ENCODE measurements at regions not wholly inside any gene's neighbourhood (a gene's known extent, or its start where the extent isn't known, plus 50 kb on each side); places are given as distances from the start of the nearest gene placed in this dataset.

- Histone ChIP-seq H3K4me1 (no peaks in the 10 kb centered on the region), H3K27me3 (replicated peaks; ENCODE audit: control insufficient read depth, insufficient read depth, low read length) (no peaks in the 10 kb centered on the region), H3K9me3 (no peaks in the 10 kb centered on the region), H3K36me3 (ENCODE audit: control insufficient read depth, insufficient read depth, low read length) (no peaks in the 10 kb centered on the region), H3K4me3 (ENCODE audit: low read depth, low read length) (no peak overlapping the region)
- Mint-ChIP-seq H3K27ac (ENCODE audit: unreplicated experiment) (no peak overlapping the region), H3K4me3 (ENCODE audit: unreplicated experiment) (no peak overlapping the region), H3K27me3 (ENCODE audit: insufficient read depth, unreplicated experiment) (peaks cover 3% of the 10 kb centered on the region), H3K4me1 (ENCODE audit: low read depth, unreplicated experiment) (no peaks in the 10 kb centered on the region), H3K36me3 (ENCODE audit: insufficient read depth, unreplicated experiment) (no peaks in the 10 kb centered on the region), H3K9me3 (ENCODE audit: unreplicated experiment) (no peaks in the 10 kb centered on the region)
- no peak for TF ChIP-seq CTCF (IDR thresholded peaks at IDR 0.05; ENCODE audit: insufficient read depth in 1 of 2, low read depth in 1 of 2, low read length in 1 of 2, severe bottlenecking in 1 of 2, unreplicated experiment in 1 of 2)
- ChIA-PET POLR2A (no interaction called here), CTCF (no interaction called here)
- BruUV-seq (replicated peaks) = no TSS peak
- intact Hi-C loops (cut with micrococcal nuclease; ENCODE audit: unreplicated experiment) = no loop called here
- DNase-seq = no peak
Observed at GRCh38 chr15:31803388-31803884, 226.9 kb upstream of the CHRNA7 start.

- no peak for TF ChIP-seq CTCF (IDR thresholded peaks at IDR 0.05; ENCODE audit: insufficient read depth in 1 of 2, low read depth in 1 of 2, low read length in 1 of 2, severe bottlenecking in 1 of 2, unreplicated experiment in 1 of 2)
- no peaks in the 10 kb centered on the region for H3K27me3 ChIP-seq (replicated peaks; ENCODE audit: control insufficient read depth, insufficient read depth, low read length)
- H3K4me3 ChIP-seq (ENCODE audit: low read depth, low read length) = no peak overlapping the region
- no peaks in the 10 kb centered on the region for H3K27me3 Mint-ChIP-seq (ENCODE audit: insufficient read depth, unreplicated experiment)
- H3K4me3 Mint-ChIP-seq (ENCODE audit: unreplicated experiment) = no peak overlapping the region
- no TSS peak for BruUV-seq (replicated peaks)
- intact Hi-C loops (cut with micrococcal nuclease; ENCODE audit: unreplicated experiment) = no loop called here
- DNase-seq = no peak
- H3K36me3 ChIP-seq (ENCODE audit: control insufficient read depth, insufficient read depth, low read length) = no peaks in the 10 kb centered on the region
- no peaks in the 10 kb centered on the region for H3K9me3 Mint-ChIP-seq (ENCODE audit: unreplicated experiment)
- no peaks in the 10 kb centered on the region for H3K4me1 Mint-ChIP-seq (ENCODE audit: low read depth, unreplicated experiment)
- H3K9me3 ChIP-seq = no peaks in the 10 kb centered on the region
- no peaks in the 10 kb centered on the region for H3K36me3 Mint-ChIP-seq (ENCODE audit: insufficient read depth, unreplicated experiment)
- no peak overlapping the region for H3K27ac Mint-ChIP-seq (ENCODE audit: unreplicated experiment)
- CTCF ChIA-PET = no interaction called here
- POLR2A ChIA-PET = no interaction called here
- H3K4me1 ChIP-seq = no peaks in the 10 kb centered on the region
Observed at GRCh38 chr15:31805090-31805662, 225.1 kb upstream of the CHRNA7 start.

- Mint-ChIP-seq H3K27me3 (ENCODE audit: insufficient read depth, unreplicated experiment) (no peaks in the 10 kb centered on the region), H3K4me3 (ENCODE audit: unreplicated experiment) (no peak overlapping the region), H3K27ac (ENCODE audit: unreplicated experiment) (no peak overlapping the region), H3K9me3 (ENCODE audit: unreplicated experiment) (no peaks in the 10 kb centered on the region), H3K4me1 (ENCODE audit: low read depth, unreplicated experiment) (no peaks in the 10 kb centered on the region), H3K36me3 (ENCODE audit: insufficient read depth, unreplicated experiment) (no peaks in the 10 kb centered on the region)
- TF ChIP-seq CTCF (IDR thresholded peaks at IDR 0.05; ENCODE audit: insufficient read depth in 1 of 2, low read depth in 1 of 2, low read length in 1 of 2, severe bottlenecking in 1 of 2, unreplicated experiment in 1 of 2) = no peak
- Histone ChIP-seq H3K4me1 (no peaks in the 10 kb centered on the region), H3K36me3 (ENCODE audit: control insufficient read depth, insufficient read depth, low read length) (no peaks in the 10 kb centered on the region), H3K4me3 (ENCODE audit: low read depth, low read length) (no peak overlapping the region), H3K27me3 (replicated peaks; ENCODE audit: control insufficient read depth, insufficient read depth, low read length) (no peaks in the 10 kb centered on the region), H3K9me3 (no peaks in the 10 kb centered on the region)
- intact Hi-C loops (cut with micrococcal nuclease; ENCODE audit: unreplicated experiment) = no loop called here
- ChIA-PET POLR2A (no interaction called here), CTCF (no interaction called here)
- DNase-seq = no peak
- BruUV-seq (replicated peaks) = no TSS peak
Observed at GRCh38 chr15:31806106-31806505, 224.2 kb upstream of the CHRNA7 start.
